Thymus (tissue), 11 donors: ENCODE measurements at regions not wholly inside any gene's neighbourhood (a gene's known extent, or its start where the extent isn't known, plus 50 kb on each side); places are given as distances from the start of the nearest gene placed in this dataset.

Source experiments
- DNase-seq, 9 donors: peaks; one replicate each; pipeline ENCODE4 v3.0.0-alpha.2; 2013; ENCODE audit warnings: low spot score in 9 of 9, low read depth in 6 of 9, missing footprints in 1 of 9
- H3K27ac ChIP-seq, 2 donors: one replicate each; pipeline ENCODE4 v1.5.1; 2013; ENCODE audit warnings: control low read depth in 1 of 2, low read depth in 1 of 2, low read length in 1 of 2, mild to moderate bottlenecking in 1 of 2, moderate library complexity in 1 of 2
- H3K27me3 ChIP-seq, 2 donors: one replicate each; pipeline ENCODE4 v1.5.1; 2013; ENCODE audit warnings: low read length in 1 of 2; ENCODE audit not compliant: control insufficient read depth in 2 of 2, insufficient read depth in 1 of 2
- H3K36me3 ChIP-seq, 2 donors: one replicate each; pipeline ENCODE4 v1.5.1; 2013; ENCODE audit warnings: low read length in 1 of 2, mild to moderate bottlenecking in 1 of 2, moderate library complexity in 1 of 2; ENCODE audit not compliant: control insufficient read depth in 2 of 2, insufficient read depth in 2 of 2
- H3K4me1 ChIP-seq, 2 donors: one replicate each; pipeline ENCODE4 v1.5.1; 2013; ENCODE audit warnings: low read length in 2 of 2; ENCODE audit not compliant: control insufficient read depth in 2 of 2, insufficient read depth in 2 of 2
- H3K4me3 ChIP-seq, 2 donors: one replicate each; pipeline ENCODE4 v1.5.1; 2013; ENCODE audit warnings: low read length in 2 of 2, control low read depth in 1 of 2, mild to moderate bottlenecking in 1 of 2
- H3K9me3 ChIP-seq, 2 donors: one replicate each; pipeline ENCODE4 v1.5.1; 2013; ENCODE audit warnings: low read length in 1 of 2, mild to moderate bottlenecking in 1 of 2; ENCODE audit not compliant: control insufficient read depth in 2 of 2, insufficient read depth in 1 of 2
- WGBS: extraction: QIAGEN DNeasy Blood & Tissue Kit; methylation state at CpG from one replicate; pipeline ENCODE4 v1.1.7; 2013; 5-methylcytosine and 5-hydroxymethylcytosine counted together
- donor health status: healthy.

DNA sequence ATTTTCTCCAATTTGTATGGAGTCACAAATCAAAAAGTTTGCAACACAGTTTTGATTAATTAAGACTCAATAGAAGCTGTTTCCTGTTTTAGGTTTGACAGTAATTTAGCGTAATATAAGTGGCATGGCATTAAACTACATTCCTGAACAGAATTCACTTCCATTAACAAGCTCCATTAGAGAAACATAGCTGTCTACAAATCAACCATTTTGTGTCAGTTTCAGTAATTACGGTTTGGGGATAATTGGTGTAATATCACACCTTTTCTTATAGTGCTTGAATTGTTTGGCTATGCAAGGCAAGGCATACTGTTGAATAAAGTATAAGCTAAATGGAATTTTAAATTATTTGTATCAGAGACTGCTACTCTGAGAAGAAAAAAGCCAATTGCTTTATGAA lies 585.5 kb downstream of the CBLN2 start:
- H3K36me3 ChIP-seq, result no peaks in the 10 kb centered on the region
- DNase-seq, result no peak
- H3K4me3 ChIP-seq, result no peak overlapping the region
- H3K4me1 ChIP-seq, result no peaks in the 10 kb centered on the region
- H3K27ac ChIP-seq, result no peak overlapping the region
- 91% methylated on average over 2 of the region's 2 CpGs for WGBS
- no peaks in the 10 kb centered on the region for H3K9me3 ChIP-seq
- no peaks in the 10 kb centered on the region for H3K27me3 ChIP-seq

DNA sequence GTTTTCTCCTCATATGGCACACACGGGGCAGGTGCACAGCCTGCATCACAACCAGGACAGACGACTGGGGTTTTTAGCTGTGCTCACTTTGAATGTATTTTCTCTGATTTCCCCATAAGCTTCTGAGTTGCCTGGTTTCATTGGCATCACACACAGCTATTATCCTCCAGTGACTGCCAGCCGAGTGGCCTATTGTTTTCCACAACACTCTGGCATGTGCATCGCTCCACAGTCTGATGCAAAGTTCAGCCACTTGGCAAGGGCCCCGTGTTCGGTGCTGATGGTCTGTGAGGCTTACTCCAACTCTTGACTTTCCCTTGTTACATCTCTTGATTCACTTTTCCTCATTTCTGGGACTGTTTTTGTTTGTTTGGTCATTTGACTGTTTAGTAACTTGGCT lies 593.1 kb downstream of the CBLN2 start:
- Histone ChIP-seq H3K4me3 (no peak overlapping the region), H3K27ac (no peak overlapping the region), H3K9me3 (no peaks in the 10 kb centered on the region), H3K36me3 (no peaks in the 10 kb centered on the region), H3K4me1 (no peaks in the 10 kb centered on the region), H3K27me3 (no peaks in the 10 kb centered on the region)
- no peak for DNase-seq
- WGBS, result 84% methylated on average over 6 of the region's 6 CpGs

DNA sequence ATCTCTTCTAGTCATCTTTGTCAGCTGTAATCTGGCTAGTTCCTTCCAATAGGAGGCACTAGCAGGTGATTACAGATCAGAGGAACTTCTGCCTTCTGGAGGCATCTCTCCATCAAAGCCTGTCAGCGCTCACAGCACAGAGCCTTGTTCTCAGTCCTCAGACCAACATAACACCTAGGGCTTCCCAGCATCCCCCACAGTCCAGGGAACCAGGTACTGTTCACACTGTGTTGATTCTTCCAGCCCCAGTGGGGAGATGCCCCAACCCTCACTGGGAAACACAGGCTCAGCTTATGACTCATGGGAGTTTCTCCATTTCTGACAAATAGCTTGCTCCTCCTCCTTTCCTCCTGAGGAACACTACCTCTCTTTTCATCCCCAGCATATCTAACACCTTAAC lies 601.7 kb downstream of the CBLN2 start:
- H3K4me1 ChIP-seq, result no peaks in the 10 kb centered on the region
- 61% methylated on average over 1 of the region's 1 CpG for WGBS
- no peak overlapping the region for H3K27ac ChIP-seq
- H3K36me3 ChIP-seq, result no peaks in the 10 kb centered on the region
- no peaks in the 10 kb centered on the region for H3K27me3 ChIP-seq
- H3K4me3 ChIP-seq, result no peak overlapping the region
- no peaks in the 10 kb centered on the region for H3K9me3 ChIP-seq
- DNase-seq, result no peak

DNA sequence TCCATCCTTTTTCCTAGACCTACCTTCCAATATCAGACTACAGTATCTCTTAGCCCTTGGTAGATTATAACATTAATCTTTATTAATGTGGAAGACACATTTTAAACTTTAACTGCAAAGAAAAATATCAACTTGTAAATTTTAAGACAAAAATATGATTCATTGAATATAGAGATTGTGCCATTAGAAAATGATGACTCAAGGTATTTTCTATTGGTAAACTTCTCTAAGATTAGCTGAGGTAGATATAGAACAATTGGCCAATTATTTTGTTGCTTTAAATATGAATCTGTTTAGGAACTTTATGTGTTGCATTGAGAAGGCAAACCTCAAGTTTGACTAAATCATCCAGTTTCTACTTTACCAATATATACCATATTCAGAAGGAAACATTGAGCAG lies 604.7 kb downstream of the CBLN2 start:
- Histone ChIP-seq H3K27me3 (no peaks in the 10 kb centered on the region), H3K27ac (no peak overlapping the region), H3K9me3 (no peaks in the 10 kb centered on the region), H3K36me3 (no peaks in the 10 kb centered on the region), H3K4me1 (no peaks in the 10 kb centered on the region), H3K4me3 (no peak overlapping the region)
- no peak for DNase-seq

DNA sequence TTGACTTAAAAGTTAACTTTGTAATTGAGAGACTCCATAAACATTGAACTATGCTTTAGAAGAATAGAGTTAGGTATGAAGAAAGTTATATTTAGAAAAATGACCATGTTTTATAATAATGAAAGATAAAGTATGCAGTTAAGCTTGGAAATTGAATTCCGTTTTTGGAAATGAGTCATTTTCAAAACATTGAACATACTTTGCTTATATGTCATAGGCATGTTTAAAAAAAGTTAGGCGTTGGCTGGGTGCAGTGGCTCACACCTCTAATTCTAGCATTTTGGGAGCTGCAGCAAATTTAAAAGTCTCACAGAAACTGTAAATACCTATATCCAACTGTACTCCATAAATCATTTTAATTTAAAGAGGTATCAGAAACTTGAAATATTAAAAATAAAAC lies 607.4 kb downstream of the CBLN2 start:
- H3K4me1 ChIP-seq, result no peaks in the 10 kb centered on the region
- H3K9me3 ChIP-seq, result no peaks in the 10 kb centered on the region
- H3K36me3 ChIP-seq, result no peaks in the 10 kb centered on the region
- WGBS, result 95% methylated on average over 2 of the region's 2 CpGs
- no peaks in the 10 kb centered on the region for H3K27me3 ChIP-seq
- H3K27ac ChIP-seq, result no peak overlapping the region
- no peak for DNase-seq
- no peak overlapping the region for H3K4me3 ChIP-seq

DNA sequence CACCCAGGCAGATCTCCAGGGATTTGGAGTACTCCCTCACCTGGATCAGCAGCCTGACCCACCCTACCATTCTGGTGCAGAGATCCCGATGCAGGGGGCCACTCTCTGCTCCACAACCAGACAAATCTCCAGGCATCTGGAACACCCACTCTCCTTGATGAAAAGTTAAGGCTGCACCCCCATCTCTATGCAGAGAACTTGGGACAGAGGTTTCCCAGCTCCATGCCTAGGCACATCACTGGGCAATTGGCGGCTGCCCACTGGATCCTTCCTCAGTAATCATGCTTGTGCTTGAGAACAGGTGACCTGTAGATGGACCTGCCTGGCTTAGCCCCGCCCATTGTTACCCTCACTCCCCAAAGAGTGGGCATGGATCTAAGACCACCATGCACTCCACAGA lies 624.9 kb downstream of the CBLN2 start:
- Histone ChIP-seq H3K27me3 (no peaks in the 10 kb centered on the region), H3K9me3 (peaks cover 0 to 10% of the 10 kb centered on the region in 2 donors), H3K27ac (no peak overlapping the region), H3K36me3 (no peaks in the 10 kb centered on the region), H3K4me3 (no peak overlapping the region), H3K4me1 (no peaks in the 10 kb centered on the region)
- 95% methylated on average over 3 of the region's 3 CpGs for WGBS
- DNase-seq, result no peak

DNA sequence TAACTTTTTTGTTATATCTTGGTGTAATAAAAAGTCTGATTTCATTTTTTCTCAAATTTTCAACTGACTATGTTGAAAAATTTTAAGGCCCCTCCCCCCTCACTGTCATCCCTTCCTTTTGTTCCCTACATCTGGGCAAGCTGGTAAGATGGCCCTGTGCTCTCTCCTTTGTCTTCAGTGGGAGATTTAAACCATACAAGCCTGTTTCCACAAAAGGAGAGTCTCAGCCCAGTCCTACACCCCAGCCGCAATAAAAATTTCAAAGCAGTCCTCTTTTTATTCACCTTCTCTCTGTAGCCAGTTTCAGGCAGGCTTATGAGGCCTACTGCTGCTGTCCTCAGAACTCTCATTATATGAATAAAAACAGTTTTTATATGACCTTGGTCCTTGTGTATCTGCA lies 630.5 kb downstream of the CBLN2 start:
- WGBS, result 97% methylated on average over 1 of the region's 1 CpG
- Histone ChIP-seq H3K4me1 (no peaks in the 10 kb centered on the region), H3K27me3 (no peaks in the 10 kb centered on the region), H3K4me3 (no peak overlapping the region), H3K36me3 (no peaks in the 10 kb centered on the region), H3K27ac (no peak overlapping the region), H3K9me3 (no peaks in the 10 kb centered on the region)
- no peak for DNase-seq

DNA sequence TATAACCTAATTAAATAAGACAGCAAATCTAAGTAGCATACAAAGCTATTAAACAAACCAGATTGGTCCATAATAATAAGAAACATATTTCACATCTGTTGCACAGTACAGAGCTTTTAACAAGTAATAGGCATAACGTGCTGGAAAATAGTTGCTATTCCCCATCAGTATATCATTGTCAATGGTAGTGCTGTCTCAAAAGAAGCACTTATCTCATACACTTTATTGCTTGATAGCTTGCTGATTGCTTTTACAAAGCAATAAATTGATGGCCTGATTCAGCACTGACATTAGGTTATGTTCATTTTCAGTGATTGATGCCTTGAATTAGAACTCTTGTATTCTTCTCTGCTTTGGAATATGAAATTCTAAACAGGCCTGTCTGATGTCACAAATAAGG lies 641.7 kb downstream of the CBLN2 start:
- Histone ChIP-seq H3K9me3 (no peaks in the 10 kb centered on the region), H3K36me3 (no peaks in the 10 kb centered on the region), H3K27me3 (no peaks in the 10 kb centered on the region), H3K4me3 (no peak overlapping the region), H3K4me1 (no peaks in the 10 kb centered on the region), H3K27ac (no peak overlapping the region)
- WGBS, result 79% methylated on average over 1 of the region's 1 CpG
- DNase-seq, result no peak

DNA sequence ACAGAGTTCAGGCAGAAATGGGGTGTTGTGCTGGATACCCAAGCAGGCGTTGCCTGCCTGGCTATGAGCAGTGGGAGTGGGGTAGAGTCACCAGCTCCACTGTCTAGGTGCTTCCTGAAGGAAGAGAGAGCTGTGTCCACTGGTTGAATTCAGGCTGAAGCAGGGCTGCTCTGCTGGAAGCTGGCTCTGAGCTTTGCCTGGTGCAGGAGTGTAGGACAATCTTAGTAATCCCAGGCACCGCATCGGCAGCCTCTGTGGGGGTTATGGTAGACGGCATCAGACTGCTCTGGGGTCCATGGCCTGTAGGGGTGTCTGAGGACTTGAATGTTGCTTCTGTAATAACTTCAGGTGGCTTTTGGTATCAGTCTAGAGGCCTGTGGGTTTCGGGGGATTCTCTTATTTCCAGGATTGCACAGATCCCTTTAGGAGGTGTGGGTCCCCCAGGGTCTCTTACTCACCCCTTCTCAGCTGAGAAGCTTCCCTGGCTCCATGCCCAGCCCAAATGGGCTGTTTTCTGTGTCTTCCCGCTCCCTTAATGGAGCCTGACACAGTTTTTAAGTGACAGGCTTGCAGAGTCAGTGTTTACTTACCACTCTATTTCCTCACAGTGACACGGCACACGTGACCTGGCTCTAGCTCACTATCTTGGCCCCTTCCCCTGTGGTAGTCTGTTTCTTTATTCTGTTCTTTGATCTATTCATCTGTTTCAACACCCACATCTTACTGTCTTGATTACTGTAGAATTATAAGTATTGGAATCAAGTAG lies 644.3 kb downstream of the CBLN2 start:
- no peaks in the 10 kb centered on the region for H3K36me3 ChIP-seq
- H3K9me3 ChIP-seq, result no peaks in the 10 kb centered on the region
- H3K4me1 ChIP-seq, result no peaks in the 10 kb centered on the region
- DNase-seq, result no peak
- no peaks in the 10 kb centered on the region for H3K27me3 ChIP-seq
- H3K4me3 ChIP-seq, result no peak overlapping the region
- no peak overlapping the region for H3K27ac ChIP-seq
- WGBS, result 71% methylated on average over 8 of the region's 8 CpGs

DNA sequence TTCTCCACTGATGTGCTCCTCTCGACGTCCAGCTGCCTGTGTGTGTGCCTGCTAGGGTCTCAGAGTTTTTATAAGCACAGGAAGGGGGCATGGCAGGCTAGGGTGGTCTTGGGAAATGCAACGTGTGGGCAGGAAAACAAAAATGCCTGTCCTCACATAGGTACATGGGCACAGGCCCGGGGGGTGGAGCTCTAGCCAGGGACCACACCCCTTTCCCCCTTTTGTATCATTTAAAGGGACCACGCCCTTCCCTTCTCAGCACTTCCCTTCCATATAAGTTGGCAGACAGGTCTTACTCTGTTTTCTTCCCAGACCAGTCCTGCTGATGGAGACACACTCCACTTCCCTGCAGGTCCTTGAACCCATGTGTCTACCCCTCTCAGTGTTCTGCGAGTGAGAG lies 645.0 kb downstream of the CBLN2 start:
- DNase-seq, result no peak
- 76% methylated on average over 6 of the region's 6 CpGs for WGBS
- Histone ChIP-seq H3K36me3 (no peaks in the 10 kb centered on the region), H3K4me1 (no peaks in the 10 kb centered on the region), H3K4me3 (no peak overlapping the region), H3K9me3 (no peaks in the 10 kb centered on the region), H3K27me3 (no peaks in the 10 kb centered on the region), H3K27ac (no peak overlapping the region)
